GM18907 (cell line): ENCODE measurements at regions not wholly inside any gene's neighbourhood (a gene's known extent, or its start where the extent isn't known, plus 50 kb on each side); places are given as distances from the start of the nearest gene placed in this dataset.

Source experiments
- ATAC-seq: cut with Tn5 transposase; IDR thresholded peaks from one replicate; pipeline ENCODE4 v1.9.1; 2021; ENCODE audit warnings: mild to moderate bottlenecking, moderate library complexity; ENCODE audit not compliant: unreplicated experiment

- no peak for ATAC-seq
Measured at GRCh38 chr17:14690704-14691103, 389.8 kb downstream of the HS3ST3B1 start.

- ATAC-seq: no peak
Measured at GRCh38 chr17:14688134-14688533, 387.3 kb downstream of the HS3ST3B1 start.

GRCh38 chr17:14672830-14673229, 371.9 kb downstream of the HS3ST3B1 start:
- ATAC-seq: no peak

GRCh38 chr17:14670861-14671260, 370.0 kb downstream of the HS3ST3B1 start:
- no peak for ATAC-seq

GRCh38 chr17:14664511-14664910, 363.6 kb downstream of the HS3ST3B1 start:
- ATAC-seq: no peak

GRCh38 chr17:14641117-14641516, 340.2 kb downstream of the HS3ST3B1 start:
- no peak for ATAC-seq

GRCh38 chr17:14637260-14637659, 336.4 kb downstream of the HS3ST3B1 start:
- no peak for ATAC-seq

GRCh38 chr17:14630621-14631020, 329.7 kb downstream of the HS3ST3B1 start:
- no peak for ATAC-seq

GRCh38 chr17:14630046-14630445, 329.2 kb downstream of the HS3ST3B1 start:
- no peak for ATAC-seq

- no peak for ATAC-seq
Measured at GRCh38 chr17:14622615-14623101, 321.8 kb downstream of the HS3ST3B1 start.

GRCh38 chr17:14621826-14622614, 321.1 kb downstream of the HS3ST3B1 start:
- ATAC-seq: no peak

- ATAC-seq: no peak
Measured at GRCh38 chr17:14619821-14620220, 318.9 kb downstream of the HS3ST3B1 start.

GRCh38 chr17:14616528-14616927, 315.6 kb downstream of the HS3ST3B1 start:
- ATAC-seq: no peak

GRCh38 chr17:14605267-14605599, 304.4 kb downstream of the HS3ST3B1 start:
- no peak for ATAC-seq

GRCh38 chr17:14604591-14605266, 303.8 kb downstream of the HS3ST3B1 start:
- no peak for ATAC-seq

GRCh38 chr17:14596224-14596623, 295.3 kb downstream of the HS3ST3B1 start:
- ATAC-seq: no peak

- no peak for ATAC-seq
Measured at GRCh38 chr17:14595656-14596055, 294.8 kb downstream of the HS3ST3B1 start.

GRCh38 chr17:14594690-14595089, 293.8 kb downstream of the HS3ST3B1 start:
- no peak for ATAC-seq

GRCh38 chr17:14593956-14594355, 293.1 kb downstream of the HS3ST3B1 start:
- no peak for ATAC-seq

- no peak for ATAC-seq
Measured at GRCh38 chr17:14590459-14591250, 289.8 kb downstream of the HS3ST3B1 start.

- no peak for ATAC-seq
Measured at GRCh38 chr17:14585099-14585498, 284.2 kb downstream of the HS3ST3B1 start.

GRCh38 chr17:14582996-14583395, 282.1 kb downstream of the HS3ST3B1 start:
- no peak for ATAC-seq
